ENCODE measurements at regions not wholly inside any gene's neighbourhood (a gene's known extent, or its start where the extent isn't known, plus 50 kb on each side); places are given as distances from the start of the nearest gene placed in this dataset.

GRCh38 chrX:42094218-42094617 lies 170.9 kb upstream of the CASK start:
- peak in 3 of 4 experiments; percentile 2 to 8 (median 7) for DNase-seq

- no peak for DNase-seq
Measured at GRCh38 chrX:42093756-42094155, 170.4 kb upstream of the CASK start.

GRCh38 chrX:42090395-42090794 lies 167.0 kb upstream of the CASK start:
- no peak for DNase-seq

GRCh38 chrX:42089031-42089430 lies 165.7 kb upstream of the CASK start:
- no peak for DNase-seq

- DNase-seq: no peak
Measured at GRCh38 chrX:42087960-42088359, 164.6 kb upstream of the CASK start.

GRCh38 chrX:42085836-42086235 lies 162.5 kb upstream of the CASK start:
- no peak for DNase-seq

GRCh38 chrX:42079968-42080367 lies 156.6 kb upstream of the CASK start:
- no peak for DNase-seq

DNA sequence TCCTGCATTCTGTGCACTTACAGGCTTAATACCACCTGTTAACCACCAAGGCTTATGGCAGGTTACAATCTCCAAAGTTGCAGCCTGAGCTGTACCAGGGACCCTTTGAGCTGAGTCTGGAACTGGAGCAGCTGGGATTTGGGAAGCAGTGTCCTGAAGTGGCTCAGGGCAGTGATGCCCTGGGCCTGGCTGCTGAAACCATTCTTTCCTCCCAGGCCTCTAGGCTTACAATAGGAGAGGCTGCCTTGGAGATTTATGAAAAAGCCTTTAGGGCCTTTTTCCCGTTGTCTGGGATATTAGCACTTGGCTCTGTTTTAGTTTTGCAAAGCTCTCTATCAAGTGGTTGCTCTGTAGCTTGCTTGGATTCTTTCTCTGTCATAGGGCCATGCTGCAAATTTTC lies 154.3 kb upstream of the CASK start:
- no peak for DNase-seq

- no peak for DNase-seq
Measured at GRCh38 chrX:42075032-42075431, 151.7 kb upstream of the CASK start.

GRCh38 chrX:42073448-42073847 lies 150.1 kb upstream of the CASK start:
- no peak for DNase-seq

- no peak for DNase-seq
Measured at GRCh38 chrX:42070866-42071265, 147.5 kb upstream of the CASK start.

- no peak for DNase-seq
Measured at GRCh38 chrX:42054256-42054655, 130.9 kb upstream of the CASK start.

- no peak for DNase-seq
Measured at GRCh38 chrX:42050345-42050744, 127.0 kb upstream of the CASK start.

DNA sequence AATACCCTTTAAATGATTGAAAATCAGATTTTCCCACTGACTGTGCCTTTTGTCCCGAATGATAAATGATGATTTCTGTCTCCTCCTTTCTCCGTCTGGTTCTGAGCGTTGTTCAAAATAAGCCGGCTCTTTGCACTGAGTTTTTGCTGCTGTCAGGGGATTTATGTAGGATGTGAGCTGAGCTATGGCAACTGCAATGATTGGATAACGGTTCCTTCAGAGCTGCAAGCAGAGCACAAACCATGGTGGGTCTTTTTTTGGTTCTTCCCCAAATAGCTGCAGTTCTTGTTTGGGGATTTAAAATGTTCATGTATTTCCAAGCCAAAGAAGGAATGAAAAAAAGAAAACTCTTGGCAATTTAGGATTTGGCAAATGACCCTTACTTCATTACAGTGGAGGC lies 124.5 kb upstream of the CASK start:
- no peak for DNase-seq

DNA sequence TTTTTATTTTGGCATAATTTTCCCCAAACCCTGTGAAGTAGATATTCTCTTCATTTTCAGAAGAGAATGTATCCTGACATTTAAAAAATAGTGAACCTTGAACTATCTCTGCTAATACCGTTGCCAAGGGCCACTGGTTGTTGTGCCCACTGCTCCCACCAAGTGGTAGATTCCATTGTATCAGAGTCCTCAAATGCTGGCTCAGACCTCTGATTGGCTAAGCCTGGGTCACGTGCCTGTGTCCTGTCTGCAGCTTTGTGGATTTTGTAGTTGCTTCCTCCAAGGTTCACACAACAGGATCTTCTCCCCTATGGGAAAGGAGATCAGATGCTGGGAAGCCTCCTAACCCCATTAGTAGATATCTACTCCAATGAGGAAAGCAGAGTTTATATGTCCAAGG lies 104.8 kb upstream of the CASK start:
- DNase-seq: no peak

DNA sequence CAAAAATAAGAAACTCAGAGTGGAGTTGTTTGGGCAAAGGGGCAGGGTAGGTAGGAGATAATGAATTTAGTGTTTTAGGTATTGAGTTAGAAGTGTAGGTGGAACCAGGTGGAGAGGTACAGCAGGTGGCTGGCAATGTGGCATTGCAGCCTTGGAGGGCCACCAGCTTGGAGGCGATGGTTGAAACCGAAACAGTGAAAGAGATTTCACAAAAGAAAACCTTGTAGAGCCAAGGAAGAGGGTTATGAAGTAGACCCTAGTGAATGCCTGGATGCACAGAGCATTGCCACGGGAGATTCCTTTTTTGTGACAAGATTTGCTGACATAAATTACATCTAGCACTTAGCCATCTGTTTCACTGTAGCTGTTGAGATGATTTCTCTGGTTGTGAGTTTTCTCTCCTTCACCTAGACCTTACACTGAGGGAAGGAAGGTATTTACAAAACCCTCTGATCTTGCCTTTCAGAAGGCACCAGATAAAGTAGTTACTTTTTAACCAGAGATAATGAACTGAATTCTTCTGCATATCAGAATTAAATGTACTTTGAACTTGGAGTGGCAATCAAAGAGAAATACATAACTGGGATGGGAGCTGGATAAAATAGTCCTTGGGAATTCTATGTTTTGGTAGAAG lies 104.1 kb upstream of the CASK start:
- DNase-seq: no peak

GRCh38 chrX:42025861-42026260 lies 102.5 kb upstream of the CASK start:
- no peak for DNase-seq

GRCh38 chrX:42023122-42023521 lies 99.8 kb upstream of the CASK start:
- DNase-seq: no peak

DNA sequence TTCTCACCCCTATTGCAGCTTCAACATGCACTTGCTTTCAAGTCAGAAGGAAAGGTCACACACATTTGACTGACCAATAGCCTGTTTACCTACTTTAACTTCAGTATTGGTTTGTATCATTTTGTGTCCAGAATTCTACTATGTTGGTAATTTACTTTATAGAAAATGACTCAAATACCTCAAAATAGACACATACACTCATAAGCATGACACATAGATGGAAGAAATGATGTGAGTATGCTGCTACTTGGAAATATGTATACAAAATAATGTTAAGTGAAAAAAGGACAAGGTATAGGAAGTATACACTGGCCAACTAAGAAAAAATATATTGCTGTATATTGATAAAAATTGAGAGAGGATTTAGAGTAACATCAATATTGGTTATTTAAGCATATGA lies 98.8 kb upstream of the CASK start:
- no peak for DNase-seq

- no peak for DNase-seq
Measured at GRCh38 chrX:42021058-42021457, 97.7 kb upstream of the CASK start.

DNA sequence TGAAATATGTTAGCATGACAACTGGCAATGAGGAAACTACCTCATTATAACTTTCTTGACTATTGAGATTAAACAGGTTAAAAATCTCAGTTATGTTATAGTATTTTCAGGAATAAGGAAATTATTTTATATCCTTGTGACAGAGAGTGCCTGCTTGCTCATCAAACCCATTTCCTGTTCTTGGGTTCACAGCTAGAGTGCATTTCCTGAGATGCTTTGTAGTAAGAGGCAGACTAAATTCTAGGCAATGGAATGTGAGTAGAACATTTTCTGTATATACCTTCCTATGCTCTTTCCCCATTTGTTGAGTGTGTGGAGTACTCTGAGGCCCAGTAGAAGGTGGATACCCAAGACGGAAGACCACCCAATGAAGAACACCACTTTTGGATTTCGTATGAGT lies 96.9 kb upstream of the CASK start:
- no peak for DNase-seq

DNA sequence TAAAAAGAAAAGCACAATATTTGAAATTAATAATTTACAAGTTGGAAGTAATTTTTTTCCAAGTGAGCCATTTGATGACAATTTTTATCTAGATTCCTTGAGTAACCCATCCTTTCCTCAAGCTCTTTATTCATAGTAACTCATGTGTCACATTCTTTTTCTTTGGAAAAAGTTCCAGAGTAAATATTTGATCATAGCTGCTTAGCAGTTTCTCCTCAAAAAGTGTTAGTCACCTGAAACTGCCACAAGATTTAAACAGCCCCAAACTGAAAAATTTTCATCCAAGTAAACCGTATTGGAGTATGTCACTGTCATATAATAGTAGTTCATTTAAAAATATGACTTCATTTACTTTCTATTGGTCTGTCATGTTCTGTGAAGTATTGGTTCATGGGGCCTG lies 94.6 kb upstream of the CASK start:
- DNase-seq: no peak

DNA sequence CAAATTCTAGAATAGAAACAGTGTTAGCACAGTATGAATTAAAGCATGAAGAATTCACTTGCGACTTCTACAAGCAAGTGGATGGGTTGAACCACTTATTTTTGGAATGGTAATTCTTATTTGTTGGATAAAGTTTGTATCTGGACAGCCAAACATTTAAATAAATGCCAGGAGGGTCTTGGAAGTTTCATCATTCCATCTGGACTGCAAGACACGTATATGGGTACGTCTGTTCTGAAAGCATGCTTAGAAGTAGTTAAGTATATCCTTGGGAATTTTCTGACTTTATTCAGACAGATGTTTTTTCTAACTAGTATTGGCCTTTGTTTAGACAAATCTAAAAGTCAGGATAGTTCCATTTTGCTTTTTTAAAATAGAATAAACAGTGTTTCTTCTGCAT lies 77.5 kb upstream of the CASK start:
- DNase-seq: no peak

- DNase-seq: no peak
Measured at GRCh38 chrX:41984628-41985027, 61.3 kb upstream of the CASK start.

DNA sequence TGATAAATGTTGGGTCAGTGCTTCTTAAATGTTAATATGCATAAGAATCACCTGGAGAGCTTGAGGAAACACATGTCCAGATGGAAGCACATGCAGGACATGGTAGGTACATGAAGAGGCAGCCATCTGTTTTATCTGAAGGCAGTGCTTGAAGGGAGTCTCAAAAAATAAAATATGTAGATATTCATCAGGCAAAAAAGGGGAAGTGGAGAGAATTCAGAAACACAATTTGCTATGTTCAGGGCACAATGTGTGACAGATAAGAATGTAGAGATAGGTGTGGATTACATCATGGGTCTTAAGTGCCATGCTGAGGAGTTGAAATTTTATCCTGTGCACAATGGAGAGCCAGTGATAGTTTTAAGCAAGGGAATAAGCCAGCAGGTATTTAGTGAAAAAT lies 59.6 kb upstream of the CASK start:
- no peak for DNase-seq

Measured in suppressor macrophage (primary cell).